ENCODE measurements at regions not wholly inside any gene's neighbourhood (a gene's known extent, or its start where the extent isn't known, plus 50 kb on each side); places are given as distances from the start of the nearest gene placed in this dataset.

DNA sequence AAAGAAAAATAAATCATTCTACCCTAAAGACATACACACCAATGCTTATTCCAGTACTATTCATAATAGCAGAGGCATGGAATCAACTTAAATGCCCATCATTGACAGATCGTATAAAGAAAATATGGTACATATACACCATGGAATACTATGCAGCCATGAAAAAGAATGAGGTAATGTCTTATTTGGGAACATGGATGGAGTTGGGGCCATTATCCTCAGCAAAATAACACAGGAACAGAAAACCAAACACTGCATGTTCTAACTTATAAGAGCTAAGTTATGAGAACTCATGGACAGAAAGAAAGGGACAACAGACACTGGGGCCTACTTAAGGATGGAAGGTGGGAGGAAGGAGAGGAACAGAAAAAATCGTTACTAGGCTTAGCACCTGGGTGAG is 527.5 kb upstream of the ST8SIA4 start:
- no peaks in the 10 kb centered on the region for H3K9me3 ChIP-seq (ENCODE audit: control insufficient read depth, low read depth, low read length)
- no peak overlapping the region for H2AK5ac ChIP-seq (ENCODE audit: insufficient read length, low read length)
- TF ChIP-seq, protein P1, sequence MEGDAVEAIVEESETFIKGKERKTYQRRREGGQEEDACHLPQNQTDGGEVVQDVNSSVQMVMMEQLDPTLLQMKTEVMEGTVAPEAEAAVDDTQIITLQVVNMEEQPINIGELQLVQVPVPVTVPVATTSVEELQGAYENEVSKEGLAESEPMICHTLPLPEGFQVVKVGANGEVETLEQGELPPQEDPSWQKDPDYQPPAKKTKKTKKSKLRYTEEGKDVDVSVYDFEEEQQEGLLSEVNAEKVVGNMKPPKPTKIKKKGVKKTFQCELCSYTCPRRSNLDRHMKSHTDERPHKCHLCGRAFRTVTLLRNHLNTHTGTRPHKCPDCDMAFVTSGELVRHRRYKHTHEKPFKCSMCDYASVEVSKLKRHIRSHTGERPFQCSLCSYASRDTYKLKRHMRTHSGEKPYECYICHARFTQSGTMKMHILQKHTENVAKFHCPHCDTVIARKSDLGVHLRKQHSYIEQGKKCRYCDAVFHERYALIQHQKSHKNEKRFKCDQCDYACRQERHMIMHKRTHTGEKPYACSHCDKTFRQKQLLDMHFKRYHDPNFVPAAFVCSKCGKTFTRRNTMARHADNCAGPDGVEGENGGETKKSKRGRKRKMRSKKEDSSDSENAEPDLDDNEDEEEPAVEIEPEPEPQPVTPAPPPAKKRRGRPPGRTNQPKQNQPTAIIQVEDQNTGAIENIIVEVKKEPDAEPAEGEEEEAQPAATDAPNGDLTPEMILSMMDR (conservative IDR thresholded peaks at IDR 0.05) = no peak
- no peak overlapping the region for H2BK120ac ChIP-seq (ENCODE audit: low read depth, low read length, poor library complexity, severe bottlenecking)
- H2BK5ac ChIP-seq (ENCODE audit: insufficient read length, low read length) = no peak overlapping the region
- H3K18ac ChIP-seq (ENCODE audit: insufficient read length, low read depth, low read length) = no peak overlapping the region
- no peaks in the 10 kb centered on the region for H3K23me2 ChIP-seq (ENCODE audit: insufficient read length, low read depth, low read length, poor library complexity, severe bottlenecking)
- H3K79me1 ChIP-seq (ENCODE audit: insufficient read depth, low read depth, low read length, poor library complexity, severe bottlenecking) = no peaks in the 10 kb centered on the region
- no peaks in the 10 kb centered on the region for H4K20me1 ChIP-seq (ENCODE audit: control insufficient read depth, insufficient read depth, insufficient read length)
- Mint-ChIP-seq H3K36me3 (ENCODE audit: insufficient read depth in 1 of 3, low read depth in 3 of 3) (no peaks in the 10 kb centered on the region), H3K4me3 (no peak overlapping the region), H3K27me3 (ENCODE audit: low read depth) (no peaks in the 10 kb centered on the region), H3K4me1 (no peaks in the 10 kb centered on the region), H3K27ac (no peak overlapping the region), H3K9me3 (no peaks in the 10 kb centered on the region)
- no peak overlapping the region for H4K8ac ChIP-seq (replicated peaks; ENCODE audit: insufficient read length, low read depth, low read length)
- no peak overlapping the region for H2AFZ ChIP-seq (ENCODE audit: low read length)
- H3K9ac ChIP-seq (ENCODE audit: extremely low read depth, insufficient read length, low read length) = no peak overlapping the region
- H3K23ac ChIP-seq (ENCODE audit: insufficient read length, low read depth, low read length) = no peak overlapping the region
- no peaks in the 10 kb centered on the region for H3K27me3 ChIP-seq (ENCODE audit: insufficient read depth, low read length)
- no peak overlapping the region for H3K14ac ChIP-seq (ENCODE audit: insufficient read depth, low read length)
- no peak overlapping the region for H3K27ac ChIP-seq (ENCODE audit: insufficient read length, low read depth, low read length)
- H4K5ac ChIP-seq (ENCODE audit: insufficient read length, low read depth, low read length) = no peak overlapping the region
- H4K91ac ChIP-seq (ENCODE audit: insufficient read length, low read depth, low read length) = no peak overlapping the region
- no CpG with 5 or more reads among the region's 2 CpGs for WGBS (ENCODE audit: extremely low coverage, insufficient read length, low lambda C conversion rate)
- no peak overlapping the region for H2BK12ac ChIP-seq (ENCODE audit: insufficient read length, low read depth, low read length)
- H3K56ac ChIP-seq (ENCODE audit: insufficient read length, low read depth, low read length) = no peak overlapping the region
- H2BK15ac ChIP-seq (ENCODE audit: low read depth, low read length) = no peak overlapping the region
- no peak for DNase-seq
- H3K4me1 ChIP-seq (ENCODE audit: insufficient read depth, low read length) = no peaks in the 10 kb centered on the region
- no peaks in the 10 kb centered on the region for H3K79me2 ChIP-seq (ENCODE audit: insufficient read depth, low read length)
- H3K4me2 ChIP-seq (ENCODE audit: insufficient read depth, insufficient read length, low read length) = no peak overlapping the region
- no peak overlapping the region for H3K4ac ChIP-seq (ENCODE audit: low read depth, low read length)
- H2BK20ac ChIP-seq (ENCODE audit: low read depth, low read length, poor library complexity, severe bottlenecking) = no peak overlapping the region
- no peak overlapping the region for H3T11ph ChIP-seq (ENCODE audit: low read length)

Measured in H9 (cell line).